ENCODE measurements at regions not wholly inside any gene's neighbourhood (a gene's known extent, or its start where the extent isn't known, plus 50 kb on each side); places are given as distances from the start of the nearest gene placed in this dataset.

GRCh38 chr17:77429369-77429968 lies 288.7 kb downstream of the SEC14L1 start:
- DNase-seq (ENCODE audit: low read depth in 2 of 2): no peak

GRCh38 chr17:77429969-77430752 lies 289.4 kb downstream of the SEC14L1 start:
- DNase-seq (ENCODE audit: low read depth in 2 of 2): peak; percentile 69 to 76

- DNase-seq (ENCODE audit: low read depth in 2 of 2): no peak
Observed at GRCh38 chr17:77432034-77432661, 291.4 kb downstream of the SEC14L1 start.

- DNase-seq (ENCODE audit: low read depth in 2 of 2): no peak
Observed at GRCh38 chr17:77432742-77433141, 292.0 kb downstream of the SEC14L1 start.

- DNase-seq (ENCODE audit: low read depth in 2 of 2): no peak
Observed at GRCh38 chr17:77433385-77434135, 292.8 kb downstream of the SEC14L1 start.

GRCh38 chr17:77434136-77435114 lies 293.7 kb downstream of the SEC14L1 start:
- DNase-seq (ENCODE audit: low read depth in 2 of 2): no peak

- no peak for DNase-seq (ENCODE audit: low read depth in 2 of 2)
Observed at GRCh38 chr17:77435272-77436057, 294.7 kb downstream of the SEC14L1 start.

- DNase-seq (ENCODE audit: low read depth in 2 of 2): no peak
Observed at GRCh38 chr17:77436058-77436442, 295.3 kb downstream of the SEC14L1 start.

GRCh38 chr17:77436481-77436880 lies 295.7 kb downstream of the SEC14L1 start:
- DNase-seq (ENCODE audit: low read depth in 2 of 2): no peak

GRCh38 chr17:77437017-77437416 lies 296.2 kb downstream of the SEC14L1 start:
- DNase-seq (ENCODE audit: low read depth in 2 of 2): no peak

GRCh38 chr17:77437747-77438146 lies 297.0 kb downstream of the SEC14L1 start:
- no peak for DNase-seq (ENCODE audit: low read depth in 2 of 2)

GRCh38 chr17:77438241-77439188 lies 297.7 kb downstream of the SEC14L1 start:
- no peak for DNase-seq (ENCODE audit: low read depth in 2 of 2)

GRCh38 chr17:77439189-77440018 lies 298.6 kb downstream of the SEC14L1 start:
- no peak for DNase-seq (ENCODE audit: low read depth in 2 of 2)

- no peak for DNase-seq (ENCODE audit: low read depth in 2 of 2)
Observed at GRCh38 chr17:77440560-77440981, 299.8 kb downstream of the SEC14L1 start.

- DNase-seq (ENCODE audit: low read depth in 2 of 2): peak; percentile 64 to 66
Observed at GRCh38 chr17:77441130-77441920, 300.6 kb downstream of the SEC14L1 start.

GRCh38 chr17:77441940-77442339 lies 301.2 kb downstream of the SEC14L1 start:
- no peak for DNase-seq (ENCODE audit: low read depth in 2 of 2)
